A549 (cell line): ENCODE measurements at regions not wholly inside any gene's neighbourhood (a gene's known extent, or its start where the extent isn't known, plus 50 kb on each side); places are given as distances from the start of the nearest gene placed in this dataset.

Experiments
- JUNB ChIP-seq: fragments of >200 bp; sonication (Bioruptor Twin); formaldehyde crosslinking; IDR thresholded peaks from 2 replicates; pipeline ENCODE4 v1.6.1; 2016
- KDM1A ChIP-seq: fragments of 200-600 bp; sonication (generic); IDR thresholded peaks from 2 replicates; pipeline ENCODE4 v1.6.1; 2016; ENCODE audit warnings: low read depth, mild to moderate bottlenecking
- SREBF2 ChIP-seq: fragments of 450-650 bp; IDR thresholded peaks from 2 replicates; pipeline ENCODE4 v1.6.1; 2014; ENCODE audit warnings: mild to moderate bottlenecking, moderate library complexity
- TF ChIP-seq, protein P1 (sequence below): fragments of >200 bp; sonication (Bioruptor Twin); formaldehyde crosslinking; IDR thresholded peaks from 3 replicates; pipeline ENCODE4 v1.5.1; 2016

DNA sequence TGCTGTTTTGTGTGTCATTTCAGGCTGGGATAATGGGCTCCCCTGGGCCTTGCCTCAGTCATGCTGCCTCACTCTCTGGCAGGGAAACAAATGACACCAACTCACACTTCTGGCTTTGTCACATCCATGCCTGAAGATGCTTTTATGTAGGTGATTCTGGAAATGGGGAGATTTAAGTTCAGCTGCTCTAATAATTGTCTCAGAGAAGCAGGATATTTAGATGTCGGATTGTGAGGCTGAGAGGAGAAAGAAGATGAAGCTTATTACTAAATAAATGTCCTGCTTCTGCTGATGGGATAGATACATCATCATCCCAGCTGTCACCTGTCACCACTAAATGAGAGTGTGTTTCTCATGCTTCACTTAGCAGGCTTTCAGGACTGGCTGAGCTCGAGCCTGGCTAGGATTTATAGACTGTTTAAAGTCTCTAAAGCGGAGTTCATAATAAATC, 480.2 kb upstream of the SPTLC3 start:
- TF ChIP-seq, protein P1, sequence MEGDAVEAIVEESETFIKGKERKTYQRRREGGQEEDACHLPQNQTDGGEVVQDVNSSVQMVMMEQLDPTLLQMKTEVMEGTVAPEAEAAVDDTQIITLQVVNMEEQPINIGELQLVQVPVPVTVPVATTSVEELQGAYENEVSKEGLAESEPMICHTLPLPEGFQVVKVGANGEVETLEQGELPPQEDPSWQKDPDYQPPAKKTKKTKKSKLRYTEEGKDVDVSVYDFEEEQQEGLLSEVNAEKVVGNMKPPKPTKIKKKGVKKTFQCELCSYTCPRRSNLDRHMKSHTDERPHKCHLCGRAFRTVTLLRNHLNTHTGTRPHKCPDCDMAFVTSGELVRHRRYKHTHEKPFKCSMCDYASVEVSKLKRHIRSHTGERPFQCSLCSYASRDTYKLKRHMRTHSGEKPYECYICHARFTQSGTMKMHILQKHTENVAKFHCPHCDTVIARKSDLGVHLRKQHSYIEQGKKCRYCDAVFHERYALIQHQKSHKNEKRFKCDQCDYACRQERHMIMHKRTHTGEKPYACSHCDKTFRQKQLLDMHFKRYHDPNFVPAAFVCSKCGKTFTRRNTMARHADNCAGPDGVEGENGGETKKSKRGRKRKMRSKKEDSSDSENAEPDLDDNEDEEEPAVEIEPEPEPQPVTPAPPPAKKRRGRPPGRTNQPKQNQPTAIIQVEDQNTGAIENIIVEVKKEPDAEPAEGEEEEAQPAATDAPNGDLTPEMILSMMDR = no peak
- TF ChIP-seq SREBF2 = no peak
- no peak for TF ChIP-seq JUNB
- TF ChIP-seq KDM1A = no peak
